ENCODE measurements at regions not wholly inside any gene's neighbourhood (a gene's known extent, or its start where the extent isn't known, plus 50 kb on each side); places are given as distances from the start of the nearest gene placed in this dataset.

DNA sequence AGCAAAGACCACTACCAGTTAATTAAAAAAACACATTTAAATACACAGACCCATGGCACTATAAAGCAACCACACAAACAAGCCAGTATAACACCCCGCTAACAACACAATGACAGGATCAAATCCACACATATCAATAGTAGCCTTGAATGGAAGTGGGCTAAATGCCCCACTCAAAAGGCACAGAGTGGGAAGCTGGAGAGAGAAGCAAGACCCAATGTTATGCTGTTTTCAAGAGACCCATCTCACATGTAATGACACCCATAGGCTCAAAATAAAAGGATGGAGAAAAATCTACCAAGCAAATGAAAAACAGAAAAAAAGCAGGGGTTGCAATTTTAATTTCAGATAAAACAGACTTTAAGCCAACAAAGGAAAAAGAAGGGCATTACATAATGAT lies 125.4 kb upstream of the PTCHD4 start:
- TF ChIP-seq CTCF (IDR thresholded peaks at IDR 0.05) (no peak), EP300 (IDR thresholded peaks at IDR 0.05) (no peak), POLR2A (IDR thresholded peaks at IDR 0.05) (no peak)

All from gastroesophageal sphincter (tissue), 3 donors.